ENCODE measurements at regions not wholly inside any gene's neighbourhood (a gene's known extent, or its start where the extent isn't known, plus 50 kb on each side); places are given as distances from the start of the nearest gene placed in this dataset.

- TF ChIP-seq, protein P1, sequence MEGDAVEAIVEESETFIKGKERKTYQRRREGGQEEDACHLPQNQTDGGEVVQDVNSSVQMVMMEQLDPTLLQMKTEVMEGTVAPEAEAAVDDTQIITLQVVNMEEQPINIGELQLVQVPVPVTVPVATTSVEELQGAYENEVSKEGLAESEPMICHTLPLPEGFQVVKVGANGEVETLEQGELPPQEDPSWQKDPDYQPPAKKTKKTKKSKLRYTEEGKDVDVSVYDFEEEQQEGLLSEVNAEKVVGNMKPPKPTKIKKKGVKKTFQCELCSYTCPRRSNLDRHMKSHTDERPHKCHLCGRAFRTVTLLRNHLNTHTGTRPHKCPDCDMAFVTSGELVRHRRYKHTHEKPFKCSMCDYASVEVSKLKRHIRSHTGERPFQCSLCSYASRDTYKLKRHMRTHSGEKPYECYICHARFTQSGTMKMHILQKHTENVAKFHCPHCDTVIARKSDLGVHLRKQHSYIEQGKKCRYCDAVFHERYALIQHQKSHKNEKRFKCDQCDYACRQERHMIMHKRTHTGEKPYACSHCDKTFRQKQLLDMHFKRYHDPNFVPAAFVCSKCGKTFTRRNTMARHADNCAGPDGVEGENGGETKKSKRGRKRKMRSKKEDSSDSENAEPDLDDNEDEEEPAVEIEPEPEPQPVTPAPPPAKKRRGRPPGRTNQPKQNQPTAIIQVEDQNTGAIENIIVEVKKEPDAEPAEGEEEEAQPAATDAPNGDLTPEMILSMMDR (IDR thresholded peaks at IDR 0.05) = no peak
- TF ChIP-seq POLR2A (IDR thresholded peaks at IDR 0.05) = no peak
- TF ChIP-seq POLR2AphosphoS5 (IDR thresholded peaks at IDR 0.05) = no peak
- no peak for TF ChIP-seq EP300 (IDR thresholded peaks at IDR 0.05)
These were observed 267.7 kb downstream of the HAO1 start for GRCh38 chr20:7672571-7672970.

Measured in sigmoid colon (tissue), 4 donors.